GM21723 (cell line): ENCODE measurements at regions not wholly inside any gene's neighbourhood (a gene's known extent, or its start where the extent isn't known, plus 50 kb on each side); places are given as distances from the start of the nearest gene placed in this dataset.

Experiments
- ATAC-seq: cut with Tn5 transposase; IDR thresholded peaks from one replicate; pipeline ENCODE4 v1.9.1; 2021; ENCODE audit warnings: mild to moderate bottlenecking, moderate library complexity; ENCODE audit not compliant: unreplicated experiment

DNA sequence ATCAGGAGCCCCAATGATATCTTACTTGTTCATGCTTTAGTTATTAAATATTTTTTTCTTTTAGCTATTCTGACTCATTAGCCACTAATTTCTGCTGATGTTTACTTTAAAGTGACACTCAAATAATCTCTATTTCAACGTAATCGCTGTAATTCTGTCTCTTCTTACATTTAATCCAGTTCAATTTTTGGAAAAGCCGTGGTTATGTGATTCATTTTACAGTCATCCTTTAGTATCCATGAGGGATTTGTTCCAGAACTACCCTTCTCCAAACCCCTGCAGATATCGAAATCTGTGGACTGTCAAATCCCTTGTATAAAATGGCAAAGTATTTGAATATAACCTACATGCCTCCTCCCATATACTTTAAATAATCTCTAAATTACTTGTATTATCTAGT lies 1103.4 kb downstream of the LRFN5 start:
- no peak for ATAC-seq

DNA sequence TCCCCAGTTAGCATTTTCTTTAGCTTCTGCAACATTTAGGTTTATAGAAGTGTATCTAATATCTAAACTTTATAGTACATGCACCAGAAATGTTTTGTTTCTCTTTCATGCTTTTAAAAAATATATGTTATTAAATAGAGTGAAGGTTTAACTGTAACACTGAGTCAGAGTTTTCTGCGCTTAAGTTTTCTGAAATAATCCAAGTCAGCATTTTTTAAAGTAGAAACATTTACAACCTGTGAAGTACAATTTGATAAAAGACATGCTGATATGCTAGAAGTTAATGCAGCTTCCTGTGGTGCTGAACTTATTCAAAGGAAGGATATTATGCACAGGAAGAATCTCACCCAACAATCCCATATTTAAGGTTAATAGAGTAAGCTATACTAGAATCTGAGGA lies 1096.8 kb downstream of the LRFN5 start:
- no peak for ATAC-seq

DNA sequence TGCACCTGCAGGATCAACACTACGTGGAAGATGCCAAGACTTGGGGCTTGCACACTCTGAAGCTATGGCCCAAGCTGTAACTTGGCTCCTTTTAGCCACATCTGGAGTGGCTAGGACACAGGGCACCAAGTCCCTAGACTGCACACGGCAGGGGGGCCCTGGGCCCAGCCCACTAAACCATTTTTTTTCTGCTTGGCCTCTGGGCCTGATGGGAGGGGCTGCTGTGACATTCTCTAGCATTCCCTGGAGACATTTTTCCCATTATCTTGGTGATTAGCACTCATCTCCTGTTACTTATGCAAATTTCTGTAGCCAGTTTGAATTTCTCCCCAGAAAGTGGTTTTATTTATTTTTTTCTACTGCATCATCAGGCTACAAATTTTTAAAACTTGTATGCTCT lies 1080.7 kb downstream of the LRFN5 start:
- ATAC-seq = no peak

DNA sequence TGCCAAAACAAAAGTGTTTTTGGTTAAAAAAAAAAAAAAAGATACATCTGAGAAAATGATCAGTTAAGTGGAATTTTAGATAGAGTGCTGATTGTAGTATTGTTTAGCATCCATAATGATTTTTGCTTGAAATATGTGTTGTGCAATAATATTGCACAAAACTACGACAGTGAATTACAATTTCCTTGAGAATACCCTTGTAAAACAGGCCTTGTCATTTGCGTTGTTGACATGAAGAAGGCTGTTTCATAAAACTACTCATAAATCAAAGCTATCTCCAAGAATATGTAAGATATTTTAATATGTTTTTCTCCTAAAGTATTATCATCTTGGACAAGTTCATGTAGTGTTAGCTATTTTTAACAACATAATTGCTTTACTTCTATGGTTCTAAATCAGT lies 1077.0 kb downstream of the LRFN5 start:
- no peak for ATAC-seq

DNA sequence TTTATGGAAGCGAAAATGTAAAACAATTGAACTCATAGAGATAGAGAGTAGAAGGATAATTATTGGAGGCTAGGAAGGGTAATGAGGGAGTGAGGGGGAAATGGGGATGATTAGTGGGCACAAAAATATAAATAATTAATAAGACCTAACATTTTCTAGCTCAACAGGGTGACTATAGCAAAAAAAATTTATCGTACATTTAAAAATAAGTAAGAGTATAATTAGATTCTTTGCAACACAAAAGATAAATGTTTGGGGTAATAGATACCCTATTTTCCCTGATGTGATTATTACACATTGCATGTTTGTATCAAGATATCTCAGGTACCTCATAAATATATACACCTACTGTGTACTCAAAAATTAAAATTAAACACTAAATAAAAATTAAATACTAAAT lies 1070.0 kb downstream of the LRFN5 start:
- no peak for ATAC-seq

DNA sequence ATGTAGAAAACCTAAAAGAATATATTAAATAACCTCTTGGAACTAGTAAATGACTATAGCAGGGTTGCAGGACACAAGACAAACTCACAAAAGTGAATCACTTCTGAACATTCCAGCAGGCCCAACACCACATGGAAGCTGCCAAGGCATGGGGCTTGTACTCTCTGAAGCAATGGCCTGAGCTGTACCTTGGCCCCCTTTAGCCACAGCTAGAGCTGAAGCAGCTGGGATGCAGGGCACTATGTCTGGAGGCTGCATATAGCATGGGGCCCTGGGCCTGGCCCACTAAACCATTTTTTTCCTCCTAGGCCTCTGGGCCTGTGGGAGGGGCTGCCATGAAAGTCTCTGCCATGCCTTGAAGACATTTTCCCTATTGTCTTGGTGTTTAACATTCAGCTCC lies 1067.3 kb downstream of the LRFN5 start:
- ATAC-seq = no peak

DNA sequence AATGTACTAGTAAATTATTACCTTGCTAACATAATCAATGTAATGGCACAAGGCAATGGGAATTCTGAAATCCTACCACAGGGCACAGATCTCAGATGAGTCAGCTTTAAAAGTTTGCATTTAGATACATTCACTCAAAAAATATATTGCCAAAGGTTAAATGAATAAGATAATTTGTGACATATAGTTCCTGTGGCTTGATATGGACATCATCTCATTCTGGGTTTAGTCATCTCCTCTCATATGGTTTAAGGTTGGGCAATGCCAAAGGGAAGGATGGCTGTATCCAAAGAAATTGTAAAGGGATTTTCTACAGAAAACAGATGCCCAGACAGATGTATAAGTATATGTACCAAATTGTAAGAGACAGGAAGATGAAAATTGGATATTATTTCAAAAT lies 1065.0 kb downstream of the LRFN5 start:
- no peak for ATAC-seq

DNA sequence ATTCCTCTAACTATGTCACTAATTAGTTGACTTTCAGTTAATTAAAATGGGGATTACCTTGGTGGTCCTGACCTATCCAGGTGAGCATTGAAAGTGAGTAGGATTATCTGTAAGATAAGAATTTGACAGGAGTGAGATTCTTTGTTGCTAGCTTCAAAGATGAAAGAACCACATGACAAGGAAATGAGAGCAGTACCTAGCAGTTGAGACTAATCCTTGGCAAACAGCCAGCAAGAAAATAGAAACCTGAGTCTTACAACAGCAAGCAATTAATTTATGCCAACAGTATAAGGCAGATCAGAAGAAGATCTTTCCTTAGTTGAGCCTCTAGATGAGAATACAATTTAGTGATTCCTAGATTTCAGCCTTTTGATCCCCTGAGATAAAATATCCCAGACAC lies 1058.4 kb downstream of the LRFN5 start:
- no peak for ATAC-seq

DNA sequence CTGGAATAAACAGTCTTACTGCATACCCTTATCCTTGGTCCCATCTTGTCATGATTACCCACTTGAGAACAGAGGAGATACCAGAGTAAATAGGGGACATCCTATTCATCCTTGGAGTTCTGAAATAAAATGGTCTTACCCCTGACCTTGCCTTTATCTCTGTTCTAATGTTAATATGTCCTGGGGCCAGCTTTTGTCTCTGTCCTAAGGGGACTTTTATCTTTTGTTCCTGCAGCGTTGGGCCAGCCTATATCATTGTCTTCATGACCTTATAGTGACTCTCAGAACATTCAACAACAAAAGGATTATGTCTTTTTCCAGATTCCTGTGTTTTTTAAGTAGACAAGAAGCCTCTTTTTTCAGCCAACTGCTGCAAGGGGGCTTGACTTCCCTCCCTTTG lies 1057.5 kb downstream of the LRFN5 start:
- ATAC-seq = no peak

DNA sequence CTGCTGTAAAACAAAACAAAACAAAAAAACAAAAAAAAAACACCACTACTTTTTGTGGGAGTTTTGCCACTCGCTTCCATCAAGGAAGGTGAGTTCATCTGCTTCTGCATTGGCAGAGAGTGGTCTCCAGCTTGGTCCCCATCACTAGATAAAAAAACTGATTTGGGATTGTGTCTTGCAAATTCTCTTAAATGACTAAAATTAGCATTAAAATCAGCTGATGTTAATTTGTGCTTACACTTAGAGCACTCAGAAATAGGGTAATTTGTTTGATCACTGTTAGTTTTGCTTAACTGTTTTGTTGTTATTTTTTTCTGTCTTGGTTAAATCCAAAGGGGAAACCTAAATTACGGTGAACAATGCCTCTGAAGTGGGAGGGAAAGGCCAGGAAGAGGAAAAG lies 1048.0 kb downstream of the LRFN5 start:
- no peak for ATAC-seq

DNA sequence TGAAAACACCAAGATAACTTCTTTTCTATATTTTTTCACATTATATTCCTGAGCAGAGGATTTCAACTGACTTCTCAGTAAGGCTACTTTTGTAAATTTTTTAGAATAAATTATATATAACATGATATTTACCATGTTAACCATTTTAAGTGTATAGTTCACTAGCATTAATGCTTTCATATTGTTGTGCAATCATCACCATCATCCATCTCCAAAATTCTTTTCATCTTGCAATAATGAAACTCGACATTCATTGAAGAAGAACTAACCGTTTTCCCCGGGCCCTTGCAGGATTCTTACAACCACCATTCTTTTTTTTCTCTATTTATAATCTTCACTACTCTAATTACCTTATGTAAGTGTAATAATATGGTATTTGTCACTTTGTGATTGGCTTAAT lies 1036.1 kb downstream of the LRFN5 start:
- ATAC-seq = no peak

DNA sequence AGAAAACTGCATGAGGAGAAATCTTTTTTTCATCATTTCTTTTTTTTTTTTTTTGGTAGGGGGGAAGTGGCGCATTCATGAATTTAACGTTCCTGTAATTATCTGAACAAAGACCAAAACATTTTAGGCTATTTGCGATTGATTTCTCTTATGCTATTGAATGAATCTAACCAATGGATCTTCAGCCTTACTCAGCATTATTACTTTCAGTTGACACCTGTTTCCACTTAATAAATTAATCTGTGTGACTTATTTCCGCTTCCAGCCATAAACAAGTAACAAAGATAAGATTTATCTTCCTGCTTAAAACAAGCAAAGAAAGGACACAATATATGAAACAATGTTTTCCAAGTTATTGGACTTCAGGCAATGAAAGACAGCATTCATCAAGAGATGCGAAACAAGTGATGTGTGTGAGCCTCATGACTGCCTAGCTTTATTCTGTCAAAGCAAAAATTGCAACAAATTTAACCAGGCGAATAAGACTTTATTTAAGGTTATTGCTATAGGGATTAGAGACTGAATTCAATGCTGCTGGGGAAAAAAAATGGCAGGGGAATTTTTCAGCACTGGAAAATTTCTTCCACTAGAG lies 1026.9 kb downstream of the LRFN5 start:
- ATAC-seq = no peak

DNA sequence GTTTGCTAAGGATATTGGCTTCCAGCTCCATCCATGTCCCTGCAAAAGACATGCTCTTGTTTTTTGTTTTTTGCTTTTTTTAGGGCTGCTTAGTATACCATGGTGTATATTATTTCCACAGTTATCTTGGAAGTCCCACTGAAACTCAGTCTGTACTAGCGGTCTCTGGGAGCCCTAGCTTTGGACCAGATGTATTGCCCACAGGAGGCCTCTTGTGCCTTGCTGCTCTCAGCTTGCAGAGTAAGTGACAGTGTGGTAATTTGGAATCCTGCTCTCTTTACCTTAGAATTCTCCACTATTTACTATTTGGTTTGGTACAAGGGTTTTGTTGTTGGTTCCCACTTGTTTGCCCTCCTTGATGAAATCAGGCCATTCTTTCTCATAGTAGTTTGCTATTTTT lies 1022.9 kb downstream of the LRFN5 start:
- ATAC-seq = no peak

DNA sequence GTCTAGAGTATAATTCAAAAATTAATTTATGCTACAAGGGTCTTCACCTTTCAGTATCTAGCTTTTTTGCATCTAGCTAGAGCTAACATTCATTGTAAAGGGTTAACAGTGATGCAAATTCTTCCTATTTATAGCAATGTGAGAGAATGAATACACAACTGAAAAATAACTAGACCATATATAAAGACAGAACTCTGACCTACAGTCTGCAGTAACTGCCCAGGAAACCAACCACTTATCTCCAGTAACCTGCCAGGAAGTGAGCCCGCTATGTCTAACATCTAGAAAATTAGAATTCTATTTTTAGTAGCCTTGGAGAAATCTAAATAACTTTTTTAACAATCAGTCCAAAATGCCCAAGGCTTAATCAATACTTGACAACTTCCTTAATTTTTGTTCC lies 1021.9 kb downstream of the LRFN5 start:
- ATAC-seq = no peak

DNA sequence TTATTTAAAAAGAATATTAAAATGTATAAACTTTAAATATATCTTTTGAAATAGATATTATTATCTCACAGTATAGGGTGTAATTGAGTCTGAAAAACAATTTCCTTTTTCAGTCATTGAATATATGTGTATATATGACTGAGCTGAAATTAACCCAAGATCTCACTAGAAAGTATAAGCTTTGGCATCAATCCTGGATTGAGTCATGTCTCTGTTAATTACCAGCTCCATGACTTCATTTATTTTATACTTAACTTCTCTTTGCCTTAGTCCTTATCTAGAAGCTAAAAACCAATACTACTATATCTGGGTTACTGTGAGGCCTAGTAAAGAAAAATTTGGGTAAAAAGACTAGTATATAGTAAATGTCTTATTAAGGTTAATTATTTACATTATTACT lies 1020.3 kb downstream of the LRFN5 start:
- ATAC-seq = no peak

DNA sequence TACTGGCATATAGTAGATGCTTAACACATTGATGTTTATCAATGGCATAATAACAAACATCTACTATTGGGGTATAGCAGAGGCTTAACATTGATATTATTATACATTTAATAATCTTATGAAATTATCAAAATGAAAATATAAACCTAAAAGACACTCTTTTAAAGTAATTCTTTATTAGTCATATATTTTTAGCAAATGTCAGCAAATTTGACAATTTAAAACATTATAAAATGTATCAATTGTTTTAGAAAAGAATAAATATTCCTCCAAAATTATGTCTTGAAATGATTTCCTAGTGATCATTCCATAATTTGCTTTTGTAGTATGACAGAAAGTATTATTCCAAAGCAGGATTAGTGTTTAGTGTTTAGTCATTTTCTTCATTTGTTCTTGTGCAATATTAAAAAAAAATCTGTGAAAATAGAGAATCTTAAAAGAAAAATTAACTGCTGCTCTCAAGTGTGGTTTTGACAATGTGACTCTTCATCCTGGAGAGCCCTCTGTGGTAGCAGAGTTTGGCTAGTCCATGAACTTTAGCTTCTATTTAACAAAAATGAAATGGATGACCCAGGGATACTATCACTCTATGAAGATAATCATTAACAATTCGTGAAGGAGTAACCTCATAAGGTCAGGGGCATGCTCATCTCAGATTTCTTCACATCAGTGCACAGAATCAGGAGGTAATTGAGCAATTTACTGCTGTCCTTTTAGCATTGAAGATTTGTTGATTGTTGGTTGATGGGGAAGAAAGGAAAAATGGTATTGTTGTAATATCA lies 1018.5 kb downstream of the LRFN5 start:
- ATAC-seq = no peak

DNA sequence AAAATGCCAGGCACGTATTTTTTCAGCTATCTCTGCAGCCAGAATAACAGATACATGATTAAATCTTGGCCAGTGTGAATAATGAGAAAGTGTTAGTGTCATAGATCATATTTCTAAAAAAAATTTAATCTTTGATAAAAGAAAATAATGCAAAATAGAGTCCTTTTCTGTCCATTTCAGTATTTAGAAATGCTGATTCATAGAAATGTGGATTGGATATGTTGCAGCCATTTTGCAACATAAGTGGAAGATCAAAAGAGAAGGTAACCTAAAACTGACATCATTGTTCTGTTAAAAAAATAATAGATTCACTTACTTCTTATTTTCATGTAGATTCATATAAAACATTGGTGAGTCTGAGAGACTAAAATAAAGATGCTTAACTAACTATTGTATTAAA lies 1010.3 kb downstream of the LRFN5 start:
- no peak for ATAC-seq

DNA sequence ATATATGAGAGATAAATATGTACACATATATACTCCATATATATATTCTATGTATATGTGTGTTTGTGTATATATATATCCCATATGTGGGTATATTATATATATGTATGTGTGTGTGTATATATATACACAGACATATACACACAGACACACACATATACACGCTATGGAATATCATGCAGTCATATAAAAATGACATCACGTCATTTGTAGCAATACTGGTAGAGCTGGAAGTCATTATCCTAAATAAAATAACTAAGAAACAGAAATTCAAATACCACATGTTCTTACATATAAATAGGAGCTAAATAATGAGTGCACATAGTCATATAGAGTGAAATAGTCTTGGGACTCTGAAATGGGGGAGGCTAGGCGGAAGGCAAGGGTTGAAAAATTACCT lies 1000.2 kb downstream of the LRFN5 start:
- ATAC-seq = no peak

DNA sequence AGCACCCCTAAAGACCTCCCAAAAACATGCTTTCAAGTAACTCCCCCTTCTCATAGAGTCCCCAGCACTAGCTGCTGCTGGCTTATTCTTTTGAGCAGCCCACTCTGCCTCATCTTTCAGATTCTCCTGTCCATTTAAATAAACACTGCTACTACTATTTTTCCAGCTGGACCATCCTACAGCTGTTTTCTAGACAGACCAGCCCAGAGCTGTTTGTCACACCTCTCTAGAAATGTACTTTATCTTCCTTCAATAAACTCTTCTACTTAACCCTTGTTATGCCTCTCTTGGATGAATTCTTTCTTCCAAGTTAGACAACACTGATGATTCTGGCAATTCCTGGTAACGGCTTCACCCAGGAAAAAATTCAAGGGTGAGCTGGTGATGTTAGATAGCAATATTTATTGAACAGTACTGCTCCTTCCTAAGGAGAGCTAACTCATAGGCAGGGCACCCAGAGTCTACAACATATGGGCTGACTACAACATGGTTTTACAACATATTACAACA lies 995.7 kb downstream of the LRFN5 start:
- ATAC-seq = no peak

DNA sequence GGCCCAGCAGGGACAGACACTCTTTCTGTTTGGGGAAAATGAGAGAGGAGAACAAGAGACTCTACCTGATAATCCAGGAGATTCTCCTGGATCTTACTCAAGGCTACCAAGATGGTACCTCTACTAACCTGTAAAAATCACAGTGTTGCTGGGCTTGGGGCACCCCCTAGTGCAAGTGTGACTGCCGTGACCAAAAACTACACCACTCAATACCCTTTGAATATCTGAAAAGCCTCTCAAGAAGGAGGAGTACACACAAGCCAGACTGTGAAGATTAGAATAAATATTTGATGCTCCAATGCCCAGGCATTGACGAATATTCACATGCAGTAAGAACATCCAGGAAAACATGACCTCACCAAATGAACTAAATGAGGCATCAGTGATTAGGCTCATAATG lies 965.4 kb downstream of the LRFN5 start:
- ATAC-seq = no peak

DNA sequence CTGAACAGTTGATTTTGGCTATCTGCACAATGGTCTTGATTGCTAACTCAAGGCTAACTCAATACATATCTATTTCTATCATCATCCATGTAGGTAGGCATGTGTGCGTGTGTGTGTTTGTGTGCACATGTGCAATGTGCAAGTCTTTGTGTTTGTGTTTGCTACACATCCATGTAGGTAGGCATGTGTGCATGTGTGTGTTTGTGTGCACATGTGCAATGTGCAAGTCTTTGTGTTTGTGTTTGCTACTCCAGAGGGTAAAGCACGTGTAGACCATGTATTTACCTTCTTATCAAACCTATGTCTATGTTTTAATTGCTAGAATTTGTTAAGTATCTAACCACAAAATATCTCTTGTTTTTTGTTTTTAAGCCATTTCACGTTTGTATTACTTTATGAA lies 962.6 kb downstream of the LRFN5 start:
- no peak for ATAC-seq

DNA sequence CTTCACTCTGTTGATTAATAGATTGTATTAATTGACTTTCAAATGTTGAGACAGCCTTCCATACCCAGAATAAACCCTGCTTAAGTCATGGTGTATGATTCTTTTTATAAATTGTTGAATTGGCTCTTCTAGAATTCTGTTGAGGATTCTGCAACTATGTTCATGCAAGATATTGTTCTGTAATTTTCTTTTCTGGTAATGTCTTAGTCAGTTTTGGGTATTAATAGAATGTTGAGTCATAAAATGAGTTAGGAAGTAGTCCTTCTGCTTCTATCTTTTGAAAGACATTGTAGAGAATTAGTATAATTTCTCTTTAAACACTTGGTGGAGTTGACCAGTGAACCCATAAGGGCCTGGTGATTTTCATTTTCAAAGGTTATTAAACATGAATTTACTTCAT lies 958.9 kb downstream of the LRFN5 start:
- no peak for ATAC-seq

DNA sequence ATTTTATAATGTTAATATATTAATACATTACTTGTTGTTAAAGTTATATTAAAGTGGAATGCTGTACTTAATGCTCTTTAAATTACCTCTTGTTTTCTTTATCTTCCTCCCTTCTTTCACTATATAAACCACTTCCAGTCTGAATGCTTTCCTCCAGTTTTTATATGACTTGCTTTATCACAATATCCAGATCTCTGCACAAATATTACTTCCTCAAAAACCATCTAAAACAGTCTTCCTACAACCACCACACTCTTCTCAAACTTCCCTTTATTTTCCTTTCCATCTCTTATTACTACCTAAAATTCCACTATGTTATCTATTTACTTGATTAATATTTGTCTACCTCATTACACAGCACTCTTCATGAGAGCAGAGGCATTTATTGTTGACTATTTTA lies 956.6 kb downstream of the LRFN5 start:
- no peak for ATAC-seq
